Sigmoid colon (tissue), 6 donors: ENCODE measurements at regions not wholly inside any gene's neighbourhood (a gene's known extent, or its start where the extent isn't known, plus 50 kb on each side); places are given as distances from the start of the nearest gene placed in this dataset.
"Not testable (repeated sequence)": the region's sequence is repeated elsewhere in the genome, so short reads cannot be mapped to it uniquely, and the experiment has no call there.

Experiments used
- DNase-seq: peaks from one replicate; pipeline ENCODE4 v3.0.0-alpha.2; 2019
- H3K27ac ChIP-seq, 4 donors: fragments of 200-600 bp; sonication (generic); one replicate each; pipeline ENCODE4 v1.5.1; 2016 to 2019; ENCODE audit warnings: mild to moderate bottlenecking in 1 of 4
- H3K27me3 ChIP-seq, 3 donors: fragments of 200-600 bp; sonication (generic); one replicate each; pipeline ENCODE4 v1.5.1; 2019; ENCODE audit warnings: mild to moderate bottlenecking in 1 of 3
- H3K36me3 ChIP-seq, 4 donors: fragments of 200-600 bp; sonication (generic); one replicate each; pipeline ENCODE4 v1.5.1; 2016 to 2019
- H3K4me1 ChIP-seq, 4 donors: fragments of 200-600 bp; sonication (generic); one replicate each; pipeline ENCODE4 v1.5.1; 2017 to 2019
- H3K4me3 ChIP-seq, 4 donors: fragments of 200-600 bp; sonication (generic); one replicate each; pipeline ENCODE4 v1.5.1; 2017 to 2019; ENCODE audit warnings: mild to moderate bottlenecking in 2 of 4, moderate library complexity in 1 of 4
- H3K9me3 ChIP-seq, 4 donors: fragments of 200-600 bp in 3 of 4; sonication (generic) in 3 of 4; one replicate each; pipeline versions ENCODE4 v1.5.1 to v1.6.1; 2013 to 2019
- CTCF ChIP-seq, 4 experiments: fragments of 450-650 bp in 3 of 4; fragments of 200-600 bp in 1 of 4; IDR thresholded peaks; one replicate each; pipeline ENCODE4 v1.5.1; 2016 to 2019; ENCODE audit warnings: antibody characterized with exemption in 4 of 4, mild to moderate bottlenecking in 3 of 4, moderate library complexity in 2 of 4
- EP300 ChIP-seq, 4 donors: sonication (generic); formaldehyde crosslinking; IDR thresholded peaks; one replicate each; pipeline ENCODE4 v1.6.1; 2017; ENCODE audit warnings: antibody characterized with exemption in 4 of 4
- POLR2A ChIP-seq, 2 donors: fragments of 450-650 bp; IDR thresholded peaks; one replicate each; pipeline ENCODE4 v1.6.1; 2016; ENCODE audit warnings: antibody characterized with exemption in 2 of 2, mild to moderate bottlenecking in 2 of 2, moderate library complexity in 2 of 2
- POLR2AphosphoS5 ChIP-seq, 4 donors: sonication (generic); formaldehyde crosslinking; IDR thresholded peaks; one replicate each; pipeline ENCODE4 v1.6.1; 2017; ENCODE audit warnings: antibody characterized with exemption in 4 of 4
- WGBS, 2 donors: extraction: QIAGEN DNeasy Blood & Tissue Kit; methylation state at CpG; one replicate each; pipeline ENCODE4 v1.1.7; 2013; 5-methylcytosine and 5-hydroxymethylcytosine counted together
- intact Hi-C: fragments of 100-400 bp; cut with DNase I; formaldehyde crosslinking; loops from one replicate; pipeline ENCODE4 v1.15.1; 2023
- donor health status: healthy with polysubstance abuse.
- donor health status: healthy.

- no peaks in the 10 kb centered on the region for H3K9me3 ChIP-seq
- TF ChIP-seq CTCF (IDR thresholded peaks at IDR 0.05) (no peak), EP300 (IDR thresholded peaks at IDR 0.05) (no peak), POLR2AphosphoS5 (IDR thresholded peaks at IDR 0.05) (no peak), POLR2A (IDR thresholded peaks at IDR 0.05) (no peak)
- WGBS, 2 donors: 90 to 92% methylated on average over 7 of the region's 7 CpGs
- intact Hi-C loops: no loop called here
- H3K4me3 ChIP-seq: no peak overlapping the region
- H3K27ac ChIP-seq: no peak overlapping the region
- H3K4me1 ChIP-seq: no peaks in the 10 kb centered on the region
- no peaks in the 10 kb centered on the region for H3K27me3 ChIP-seq
- no peaks in the 10 kb centered on the region for H3K36me3 ChIP-seq
- no peak for DNase-seq
Observed at GRCh38 chr1:229928767-229929166, 138.3 kb upstream of the GALNT2 start.

GRCh38 chr1:229931751-229932150 lies 135.3 kb upstream of the GALNT2 start:
- DNase-seq, intact Hi-C loops, H3K36me3 ChIP-seq, H3K27me3 ChIP-seq, H3K4me3 ChIP-seq, H3K4me1 ChIP-seq, H3K27ac ChIP-seq, H3K9me3 ChIP-seq: not testable (repeated sequence)
- WGBS, 2 donors: 97% methylated on average over 21 of the region's 21 CpGs

GRCh38 chr1:229935157-229935556 lies 131.9 kb upstream of the GALNT2 start:
- H3K36me3 ChIP-seq, H3K27me3 ChIP-seq, DNase-seq, H3K27ac ChIP-seq, intact Hi-C loops, H3K4me1 ChIP-seq, H3K4me3 ChIP-seq, H3K9me3 ChIP-seq: not testable (repeated sequence)
- 84 to 87% methylated on average over 6 of the region's 6 CpGs for WGBS, 2 donors

- Histone ChIP-seq H3K27ac (no peak overlapping the region), H3K4me3 (no peak overlapping the region), H3K36me3 (no peaks in the 10 kb centered on the region), H3K4me1 (no peaks in the 10 kb centered on the region), H3K27me3 (no peaks in the 10 kb centered on the region), H3K9me3 (no peaks in the 10 kb centered on the region)
- WGBS, 2 donors: 79 to 84% methylated on average over 4 of the region's 4 CpGs
- intact Hi-C loops: no loop called here
- no peak for DNase-seq
- TF ChIP-seq POLR2AphosphoS5 (IDR thresholded peaks at IDR 0.05): no peak
- no peak for TF ChIP-seq EP300 (IDR thresholded peaks at IDR 0.05)
- no peak for TF ChIP-seq CTCF (IDR thresholded peaks at IDR 0.05)
- TF ChIP-seq POLR2A (IDR thresholded peaks at IDR 0.05): no peak
Observed at GRCh38 chr1:229938551-229938950, 128.5 kb upstream of the GALNT2 start.

- 78 to 82% methylated on average over 6 of the region's 6 CpGs for WGBS, 2 donors
- no peak overlapping the region for H3K27ac ChIP-seq
- no peaks in the 10 kb centered on the region for H3K4me1 ChIP-seq
- DNase-seq: no peak
- intact Hi-C loops: no loop called here
- no peak for TF ChIP-seq EP300 (IDR thresholded peaks at IDR 0.05)
- TF ChIP-seq POLR2AphosphoS5 (IDR thresholded peaks at IDR 0.05): no peak
- no peak for TF ChIP-seq POLR2A (IDR thresholded peaks at IDR 0.05)
- no peak for TF ChIP-seq CTCF (IDR thresholded peaks at IDR 0.05)
- no peaks in the 10 kb centered on the region for H3K27me3 ChIP-seq
- no peak overlapping the region for H3K4me3 ChIP-seq
- no peaks in the 10 kb centered on the region for H3K36me3 ChIP-seq
- no peaks in the 10 kb centered on the region for H3K9me3 ChIP-seq
Observed at GRCh38 chr1:229940684-229941083, 126.4 kb upstream of the GALNT2 start.

- no peaks in the 10 kb centered on the region for H3K4me1 ChIP-seq
- H3K9me3 ChIP-seq: no peaks in the 10 kb centered on the region
- DNase-seq: no peak
- no peak overlapping the region for H3K4me3 ChIP-seq
- no peak overlapping the region for H3K27ac ChIP-seq
- no peaks in the 10 kb centered on the region for H3K27me3 ChIP-seq
- WGBS, 2 donors: 86 to 87% methylated on average over 8 of the region's 8 CpGs
- no peaks in the 10 kb centered on the region for H3K36me3 ChIP-seq
- no peak for TF ChIP-seq EP300 (IDR thresholded peaks at IDR 0.05)
- TF ChIP-seq POLR2A (IDR thresholded peaks at IDR 0.05): no peak
- no peak for TF ChIP-seq CTCF (IDR thresholded peaks at IDR 0.05)
- TF ChIP-seq POLR2AphosphoS5 (IDR thresholded peaks at IDR 0.05): no peak
- intact Hi-C loops: no loop called here
Observed at GRCh38 chr1:229941160-229941559, 125.9 kb upstream of the GALNT2 start.
